ENCODE measurements at regions not wholly inside any gene's neighbourhood (a gene's known extent, or its start where the extent isn't known, plus 50 kb on each side); places are given as distances from the start of the nearest gene placed in this dataset.

- no peak for TF ChIP-seq CTCF (IDR thresholded peaks at IDR 0.05)
- TF ChIP-seq POLR2A (IDR thresholded peaks at IDR 0.05) = no peak
Measured at GRCh38 chr12:113725557-113725876, 240.6 kb downstream of the RBM19 start.
